Activated CD4-positive, alpha-beta T cell treated with anti-CD3 and anti-CD28 coated beads, Interleukin-2, Interleukin-4, amounts not matched to agents 100 ng/mL and 50 ng/mL, durations not matched to agents 16 hours and 8 hours (primary cell): ENCODE measurements at regions not wholly inside any gene's neighbourhood (a gene's known extent, or its start where the extent isn't known, plus 50 kb on each side); places are given as distances from the start of the nearest gene placed in this dataset.
"Not testable (repeated sequence)": the region's sequence is repeated elsewhere in the genome, so short reads cannot be mapped to it uniquely, and the experiment has no call there.

Experiments used
- DNase-seq: peaks from one replicate; pipeline ENCODE4 v3.0.0-alpha.2; 2020; ENCODE audit warnings: low spot score

DNA sequence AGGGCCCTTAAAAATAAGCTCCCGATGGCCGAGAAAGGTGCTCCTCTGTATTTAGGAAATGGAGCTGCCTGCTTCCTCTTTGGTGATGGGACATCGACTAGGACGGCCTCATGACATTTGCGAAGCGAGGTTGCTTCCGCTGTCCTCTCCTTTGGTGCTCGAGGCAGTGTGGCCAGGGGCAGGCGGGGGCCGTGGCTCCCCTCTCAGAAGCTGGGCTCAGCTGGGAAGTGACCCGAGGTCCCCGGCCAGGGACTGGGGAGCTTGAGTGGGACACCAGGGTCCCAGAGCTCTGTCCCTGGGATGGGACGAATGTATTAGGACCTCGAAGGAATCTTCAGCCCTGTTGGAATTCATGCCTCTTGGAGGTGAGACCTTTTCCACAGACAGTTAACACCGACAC, 151.1 kb downstream of the CTTN start:
- DNase-seq, result no peak

DNA sequence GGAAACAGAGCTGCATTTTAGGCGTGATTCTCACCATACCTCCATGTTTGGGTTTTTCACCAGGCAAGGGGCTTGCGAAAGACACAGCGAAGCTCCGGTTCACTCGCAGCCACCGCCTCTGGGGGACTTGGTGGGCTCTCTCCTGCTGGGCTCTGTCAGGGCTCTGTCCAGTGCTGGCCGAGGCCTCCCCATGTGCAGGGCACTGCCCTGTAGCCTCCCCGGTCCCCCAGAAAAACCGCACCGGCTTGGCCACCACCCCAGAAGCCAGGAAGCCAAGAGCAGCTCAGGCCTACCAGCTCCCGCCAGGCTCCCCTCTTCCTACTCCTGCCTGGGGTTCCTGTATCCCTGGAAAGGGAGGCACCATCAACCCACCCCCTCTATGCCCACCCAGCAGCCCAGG, 151.5 kb downstream of the CTTN start:
- no peak for DNase-seq

DNA sequence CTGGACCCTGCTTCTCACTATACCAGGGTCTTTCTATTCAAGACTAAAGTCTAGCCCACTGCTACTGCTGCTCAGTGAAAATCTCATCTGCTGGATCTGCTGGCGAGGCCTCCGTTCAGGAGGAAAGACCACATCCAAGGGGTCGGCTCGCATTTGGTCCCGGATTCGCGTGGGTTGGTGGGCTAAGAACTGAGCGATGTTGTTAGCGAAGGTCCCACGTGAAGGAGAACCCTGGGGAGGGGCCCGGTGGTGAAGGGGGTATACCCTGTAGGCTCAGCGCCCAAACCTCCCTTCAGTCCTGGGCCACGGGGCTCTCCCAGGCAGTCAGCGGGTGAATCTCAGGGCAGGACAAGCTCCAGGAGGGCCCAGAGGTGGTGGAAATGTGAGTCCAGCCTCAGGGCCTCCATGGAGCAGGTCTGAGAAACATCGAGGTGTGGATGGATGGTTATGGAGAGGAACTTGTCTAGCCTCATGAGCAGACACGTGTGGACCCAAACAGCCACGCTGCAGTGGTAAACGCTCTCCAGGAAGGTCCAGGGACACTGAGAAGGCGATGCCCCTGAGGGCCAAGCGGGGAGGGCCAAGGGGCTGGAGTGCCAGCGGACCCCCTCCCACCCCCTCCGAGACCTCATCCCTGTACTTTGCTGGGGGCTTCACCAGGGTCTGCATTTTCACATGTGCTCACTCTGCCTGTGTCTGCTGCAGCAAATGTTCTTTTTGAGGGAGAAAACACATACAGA, 152.3 kb downstream of the CTTN start:
- DNase-seq, result no peak

DNA sequence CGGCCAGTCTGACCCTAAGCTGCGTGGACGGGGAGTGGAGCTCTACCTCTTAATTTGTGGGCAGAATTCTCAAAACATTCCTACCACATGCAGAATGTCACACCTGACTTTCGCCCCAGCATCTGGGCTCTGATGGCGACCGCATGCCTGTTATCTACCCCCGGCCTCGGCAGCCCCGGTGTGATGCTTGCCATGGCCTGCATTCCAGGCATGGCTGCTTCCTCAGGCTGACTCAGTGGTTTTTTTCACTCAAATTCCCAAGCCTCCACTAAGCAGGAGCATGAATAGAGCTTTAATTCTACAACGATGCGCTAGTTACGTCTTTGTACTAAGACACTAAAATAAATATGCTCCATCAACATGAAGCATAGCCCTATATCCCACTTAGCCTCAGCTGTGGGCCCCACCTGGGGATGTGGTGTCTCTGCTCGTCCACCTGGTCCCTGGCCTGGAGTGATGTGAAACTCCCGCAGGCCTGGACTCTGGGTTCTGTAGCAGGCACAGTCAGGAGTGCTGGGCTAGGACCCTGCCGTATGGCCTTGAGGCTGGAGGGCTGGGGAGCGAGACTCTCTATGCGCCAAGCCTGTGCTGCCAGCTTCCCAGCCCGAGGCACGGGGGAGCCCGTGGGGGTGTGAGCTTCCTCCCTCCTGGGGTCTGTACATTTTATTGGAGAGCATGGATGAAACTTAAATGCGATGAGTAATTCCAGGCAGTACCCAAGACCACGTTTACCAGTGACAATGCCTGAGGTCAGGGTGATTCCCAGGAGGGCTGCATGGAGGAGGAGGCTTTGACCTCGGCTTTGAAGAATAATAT, 153.2 kb downstream of the CTTN start:
- DNase-seq, result no peak

DNA sequence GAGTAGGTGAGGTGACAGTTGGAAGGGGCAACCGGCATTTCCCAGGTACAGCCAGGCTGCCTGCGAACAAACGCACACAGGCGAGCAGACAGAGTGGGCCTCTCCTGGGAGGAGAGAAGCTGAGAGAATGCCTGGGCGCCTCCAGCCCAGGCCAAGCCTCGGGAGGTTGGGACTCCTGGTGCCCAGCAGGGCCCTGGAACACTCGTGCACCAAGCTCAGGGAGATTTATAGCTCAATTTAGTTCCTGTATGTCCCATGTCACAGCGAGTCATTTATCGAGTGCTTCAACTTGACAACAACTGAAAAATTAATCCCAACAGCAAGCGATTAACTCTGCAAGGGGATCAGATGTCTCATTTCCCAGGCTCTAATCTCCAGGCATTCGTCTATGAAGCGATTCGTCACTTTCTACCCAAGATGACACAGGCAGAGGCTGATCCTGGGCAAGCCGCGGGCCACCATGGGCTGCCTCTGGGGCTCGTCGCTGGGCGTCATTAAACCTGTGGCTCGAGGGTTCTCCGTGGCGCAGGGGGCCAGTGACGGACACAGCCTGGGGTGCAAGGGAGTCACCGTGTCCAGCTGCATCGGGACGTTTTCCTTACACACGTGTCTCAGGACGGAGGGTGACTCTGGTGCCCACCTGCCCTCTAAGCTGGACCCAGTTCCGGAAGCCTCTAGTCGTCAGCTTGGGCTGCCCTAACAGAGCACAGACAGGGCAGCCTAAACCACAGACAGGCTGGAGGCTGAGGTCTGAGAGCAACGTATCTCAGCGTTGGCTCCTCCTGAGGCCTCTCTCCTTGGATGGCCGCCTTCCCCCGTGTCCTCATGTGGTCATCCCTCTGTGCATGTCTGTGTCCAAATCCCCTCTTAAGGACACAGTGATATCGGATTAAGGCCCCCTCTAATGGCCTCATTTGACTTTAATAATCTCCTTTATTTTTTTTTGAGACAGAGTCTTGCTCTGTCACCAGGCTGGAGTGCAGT, 154.1 kb downstream of the CTTN start:
- DNase-seq, result no peak

DNA sequence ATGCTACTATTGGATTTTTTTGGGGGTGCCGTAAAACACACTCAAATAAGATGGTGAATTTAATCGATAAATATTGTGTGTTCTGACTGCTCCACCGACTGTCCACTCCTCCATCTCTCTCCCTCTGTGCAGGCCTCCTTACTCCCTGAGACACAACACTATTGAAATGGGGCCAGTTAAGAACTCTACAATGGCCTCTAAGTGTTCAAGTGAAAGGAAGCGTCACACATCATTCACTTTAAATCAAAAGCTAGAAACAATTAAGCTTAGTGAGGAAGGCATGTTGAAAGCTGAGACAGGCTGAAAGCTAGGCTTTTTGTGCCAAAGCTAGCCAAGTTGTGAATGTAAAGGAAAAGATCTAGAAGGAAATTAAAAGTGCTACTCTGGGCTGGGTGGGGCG, 156.7 kb downstream of the CTTN start:
- DNase-seq, result no peak

DNA sequence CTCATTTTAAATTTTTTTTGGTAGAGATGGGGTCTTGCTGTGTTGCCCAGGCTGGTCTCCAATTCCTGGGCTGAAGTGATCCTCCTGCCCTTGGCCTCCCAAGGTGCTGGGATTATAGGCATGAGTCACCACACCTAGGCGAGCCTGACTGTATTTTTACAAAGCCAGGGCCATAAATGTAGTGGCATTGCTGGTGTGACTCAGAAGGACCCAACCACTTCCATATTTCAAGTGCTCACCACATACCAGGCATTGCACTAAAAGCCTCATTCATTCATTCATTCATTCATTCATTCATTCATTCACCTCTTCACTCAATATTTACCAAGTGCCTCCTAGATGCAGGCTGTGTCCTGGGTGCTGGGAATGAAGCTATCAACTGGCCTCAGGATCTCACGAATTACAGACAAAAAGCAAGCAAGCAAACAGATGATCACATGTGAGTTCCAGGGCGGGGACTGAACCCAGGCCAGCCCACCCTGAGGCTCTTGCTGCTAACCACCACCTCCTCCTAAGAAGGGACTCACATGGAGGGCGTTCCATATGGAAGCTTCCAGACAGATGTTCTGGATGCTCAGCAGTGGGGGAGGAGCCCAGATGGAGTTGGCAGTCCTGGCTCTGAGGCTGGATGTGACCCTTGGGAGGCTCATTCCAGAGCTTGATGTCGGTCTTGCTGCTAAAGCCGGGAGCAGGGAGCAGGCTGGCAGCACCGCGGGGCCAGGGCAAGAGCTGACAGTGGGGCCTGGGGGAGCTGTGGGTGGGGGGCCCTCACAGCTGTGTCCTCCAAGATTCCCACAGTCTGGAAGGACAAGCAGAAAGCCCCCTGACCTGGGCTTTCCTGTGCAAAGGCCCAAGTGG, 158.8 kb downstream of the CTTN start:
- peak; percentile 4 for DNase-seq

DNA sequence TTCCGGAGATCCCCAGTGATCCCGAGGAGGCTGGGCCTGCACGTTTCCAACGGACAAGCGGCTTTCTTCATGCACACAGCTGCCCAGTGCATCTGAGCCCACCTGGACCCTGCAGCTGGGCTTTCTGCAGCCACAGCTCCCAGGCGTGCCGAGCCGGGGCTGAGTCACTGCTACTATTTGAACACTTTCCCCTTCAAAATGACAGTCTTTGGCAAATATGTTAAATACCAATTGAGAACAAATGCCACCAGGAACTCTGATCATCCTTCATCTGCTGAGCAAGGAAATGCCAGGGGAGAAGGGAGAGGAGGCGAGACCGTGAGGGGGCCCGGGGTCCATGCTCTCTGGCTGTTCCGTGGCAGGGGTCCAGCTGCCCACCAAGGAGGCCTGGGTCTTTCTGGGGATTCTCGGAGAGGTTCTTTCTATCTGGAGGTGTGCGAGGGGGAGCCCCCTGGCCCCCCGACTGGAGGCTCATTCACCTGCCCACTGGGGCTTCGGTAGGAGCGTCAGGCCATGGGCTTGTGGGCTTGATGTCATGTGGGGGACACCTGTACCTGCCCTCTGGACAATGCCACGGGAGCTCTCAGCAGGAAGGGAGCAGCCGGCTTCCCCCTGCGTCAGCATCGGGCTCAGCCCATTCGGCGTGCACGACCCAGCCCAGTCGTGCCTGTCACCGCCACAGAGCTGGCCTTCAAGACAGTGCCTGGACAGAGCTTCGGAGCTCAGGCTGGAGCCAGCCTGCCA, 159.6 kb downstream of the CTTN start:
- DNase-seq, result no peak

DNA sequence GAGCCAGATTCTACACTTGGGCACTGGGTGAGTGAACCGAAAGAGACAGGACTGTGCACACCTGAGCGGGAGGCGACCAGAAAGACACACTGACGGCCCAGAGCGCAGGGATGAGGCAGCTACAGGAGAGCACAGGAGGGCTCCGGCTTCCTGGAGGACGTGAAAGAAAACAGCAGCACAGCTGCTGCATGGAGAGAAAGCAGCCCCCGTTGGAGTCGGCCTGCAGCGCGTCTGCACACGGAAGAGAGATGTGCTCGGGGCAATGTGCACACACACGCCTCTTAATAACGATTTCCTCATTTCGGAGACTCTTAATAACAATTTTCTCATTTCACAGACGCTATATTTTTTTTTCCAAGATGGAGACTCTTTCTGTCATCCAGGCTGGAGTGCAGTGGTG, 160.4 kb downstream of the CTTN start:
- DNase-seq, result no peak

DNA sequence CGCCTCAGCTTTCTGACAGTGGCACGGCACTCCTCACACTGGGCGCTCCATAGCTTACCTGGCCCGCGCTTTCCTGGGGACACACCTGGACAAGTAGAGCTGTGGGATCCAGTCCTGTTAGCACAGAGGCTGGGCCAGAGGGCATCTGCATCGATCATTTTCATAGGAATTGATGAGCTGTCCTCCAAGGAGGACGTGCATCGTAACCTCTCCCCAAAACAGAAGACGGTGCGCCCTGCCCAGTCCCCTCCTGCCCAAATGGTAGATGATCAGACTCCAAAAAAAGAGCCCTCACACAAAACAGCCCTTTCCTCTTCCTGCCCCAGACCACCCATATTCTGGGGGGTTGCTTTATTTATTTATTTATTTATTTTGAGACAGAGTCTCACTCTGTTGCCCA, 161.2 kb downstream of the CTTN start:
- no peak for DNase-seq

DNA sequence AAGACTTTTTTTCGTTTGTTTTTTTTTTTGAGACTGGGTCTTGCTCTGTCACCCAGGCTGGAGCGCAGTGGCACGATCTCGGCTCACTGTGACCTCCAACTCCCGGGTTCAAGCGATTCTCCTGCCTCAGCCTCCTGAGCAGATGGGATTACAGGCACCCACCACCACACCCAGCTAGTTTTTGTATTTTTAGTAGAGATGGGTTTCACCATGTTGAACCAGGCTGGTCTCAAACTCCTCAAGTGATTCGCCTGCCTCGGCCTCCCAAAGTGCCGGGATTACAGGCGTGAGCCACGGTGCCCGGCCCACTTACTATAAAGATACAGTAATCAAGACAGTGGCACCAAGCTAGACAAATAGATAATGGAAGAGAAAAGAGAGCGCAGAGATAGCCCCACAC, 162.3 kb downstream of the CTTN start:
- DNase-seq, result not testable (repeated sequence)

DNA sequence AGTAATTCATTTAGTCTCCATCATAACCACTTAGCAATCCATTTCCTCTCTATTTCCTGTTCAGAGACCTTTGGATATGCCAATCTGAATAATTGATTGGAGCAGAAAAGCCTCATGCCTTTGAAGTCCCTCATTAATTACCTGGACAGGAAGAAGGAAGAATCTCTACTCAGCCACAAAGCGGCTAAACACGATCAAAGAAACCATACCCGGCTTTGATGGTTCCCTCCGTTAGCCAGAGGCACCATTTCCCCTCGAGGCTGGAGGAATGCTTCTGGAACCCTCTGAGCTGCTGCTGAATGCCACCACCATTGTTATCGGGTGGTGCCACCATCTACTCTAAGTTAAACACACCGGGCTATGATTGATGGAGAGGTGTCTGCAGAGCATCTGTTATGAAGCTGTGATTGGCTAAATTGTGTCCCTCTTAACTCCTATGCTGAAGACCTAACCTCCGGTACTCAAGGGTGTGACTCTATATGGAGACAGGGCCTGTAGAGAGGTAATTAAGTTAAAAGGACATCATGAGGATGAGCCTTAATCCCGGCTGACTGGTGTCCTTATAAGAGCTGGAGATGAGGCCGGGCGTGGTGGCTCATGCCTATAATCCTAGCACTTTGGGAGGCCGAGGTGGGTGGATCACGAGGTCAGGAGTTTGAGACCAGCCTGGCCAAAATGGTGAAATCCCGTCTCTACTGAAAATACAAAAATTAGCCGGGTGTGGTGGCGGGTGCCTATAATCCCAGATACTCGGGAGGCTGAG, 168.6 kb downstream of the CTTN start:
- no peak for DNase-seq

DNA sequence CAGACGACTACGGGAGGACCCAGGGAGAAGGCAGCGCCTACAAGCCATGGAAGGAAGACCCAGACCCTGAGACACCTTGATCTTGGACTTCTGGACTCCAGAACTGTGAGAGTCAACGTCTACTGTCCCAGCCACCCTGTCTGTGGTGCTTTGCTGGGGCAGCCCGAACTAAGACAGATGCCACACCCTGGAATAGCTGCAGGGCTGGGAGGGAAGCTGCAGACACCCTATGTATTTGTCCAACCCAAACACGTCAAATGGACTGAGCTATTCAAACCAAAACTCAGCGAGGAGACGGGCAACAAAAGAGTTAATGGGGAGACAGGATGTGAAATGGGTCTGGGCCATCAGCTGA, 169.3 kb downstream of the CTTN start:
- no peak for DNase-seq

DNA sequence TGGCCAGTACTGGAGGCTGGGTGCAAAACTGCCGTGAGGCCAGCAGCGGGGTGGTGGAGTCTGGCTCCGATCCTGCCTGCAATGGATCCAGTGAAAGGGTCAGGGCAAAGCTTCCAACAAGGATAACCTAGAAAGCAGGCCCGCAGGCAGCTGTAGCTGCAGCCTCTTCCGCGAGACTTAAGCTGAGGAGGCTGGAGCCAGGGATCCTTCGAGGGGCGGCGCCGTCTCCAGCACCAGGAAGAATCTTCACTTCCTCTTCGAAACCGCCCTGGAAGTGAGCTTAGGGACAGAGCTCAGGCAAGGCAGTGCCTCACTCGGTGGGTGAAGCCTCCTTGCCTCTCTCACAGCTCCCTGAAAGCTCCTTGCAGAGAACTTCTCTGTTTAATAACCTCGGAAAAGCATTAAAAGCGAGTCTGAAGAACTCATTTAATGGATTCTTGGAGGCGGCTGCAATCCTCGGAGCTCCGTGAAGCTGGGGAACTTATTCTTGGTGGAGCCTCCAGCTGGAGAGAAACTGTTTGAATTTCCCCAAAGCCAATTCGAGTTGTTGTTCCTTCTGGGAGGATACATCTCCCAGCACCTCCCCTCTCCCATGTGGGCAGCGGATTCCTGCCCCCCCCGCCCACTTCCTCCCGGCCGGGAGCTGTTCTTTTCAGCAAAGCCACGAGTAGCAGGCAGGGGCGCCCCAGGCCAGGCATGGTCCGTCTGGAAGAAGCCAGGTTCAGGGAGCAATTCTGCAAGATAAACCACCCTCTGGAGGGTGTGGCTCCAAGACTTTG, 169.9 kb downstream of the CTTN start:
- DNase-seq, result no peak

DNA sequence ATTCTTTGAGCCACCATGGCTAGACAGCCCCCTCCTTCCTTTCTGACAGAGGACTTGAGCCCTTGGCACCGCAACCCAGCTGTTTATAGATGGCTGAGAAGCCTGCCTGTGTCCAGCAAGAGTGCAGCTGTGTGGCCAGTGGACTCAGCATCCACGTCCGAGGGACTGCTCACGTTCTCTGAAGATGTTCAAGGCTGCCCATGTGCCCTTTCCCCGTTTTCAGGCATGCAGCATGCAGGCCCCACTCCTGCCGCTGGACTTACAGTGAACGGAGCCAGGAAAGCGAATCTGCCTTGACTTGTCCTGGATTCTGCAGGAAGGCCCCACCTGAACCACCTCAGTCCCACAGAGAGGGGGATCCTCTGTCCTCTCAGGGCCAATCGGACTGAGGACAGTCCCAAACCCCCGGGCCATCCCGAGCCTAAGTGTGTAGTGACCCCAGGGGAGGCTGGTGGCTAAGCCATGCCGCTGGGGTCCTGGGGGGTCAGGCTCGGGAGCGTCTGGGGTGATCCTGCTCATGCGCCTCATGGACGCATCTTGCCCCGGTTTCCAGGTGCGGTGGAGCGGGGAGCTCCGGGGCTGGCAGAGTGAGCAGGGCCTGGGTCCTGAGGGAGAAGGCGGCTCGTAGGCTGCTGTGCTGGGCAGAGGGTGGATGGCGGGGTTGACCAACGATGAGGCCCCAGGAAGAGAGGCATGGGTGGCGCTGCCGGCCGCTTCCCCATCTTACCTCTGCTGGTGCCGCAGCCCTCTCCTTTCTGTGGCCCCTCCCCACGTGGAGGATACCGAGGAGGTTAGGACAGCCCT, 170.7 kb downstream of the CTTN start:
- DNase-seq, result no peak

DNA sequence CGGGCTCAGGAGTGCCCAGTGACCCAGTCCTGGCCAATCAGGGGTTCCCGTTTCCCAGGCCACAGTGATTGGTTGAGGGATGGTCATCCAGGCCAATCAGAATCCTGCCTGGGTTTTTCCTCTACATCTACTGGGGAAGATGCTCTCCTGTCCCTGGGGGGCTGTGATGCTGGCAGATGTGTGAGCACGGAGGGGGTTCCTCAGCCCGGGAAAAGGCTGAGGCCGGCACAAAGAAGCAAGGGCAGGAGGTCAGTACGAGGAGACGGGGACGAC, 171.2 kb downstream of the CTTN start:
- no peak for DNase-seq

DNA sequence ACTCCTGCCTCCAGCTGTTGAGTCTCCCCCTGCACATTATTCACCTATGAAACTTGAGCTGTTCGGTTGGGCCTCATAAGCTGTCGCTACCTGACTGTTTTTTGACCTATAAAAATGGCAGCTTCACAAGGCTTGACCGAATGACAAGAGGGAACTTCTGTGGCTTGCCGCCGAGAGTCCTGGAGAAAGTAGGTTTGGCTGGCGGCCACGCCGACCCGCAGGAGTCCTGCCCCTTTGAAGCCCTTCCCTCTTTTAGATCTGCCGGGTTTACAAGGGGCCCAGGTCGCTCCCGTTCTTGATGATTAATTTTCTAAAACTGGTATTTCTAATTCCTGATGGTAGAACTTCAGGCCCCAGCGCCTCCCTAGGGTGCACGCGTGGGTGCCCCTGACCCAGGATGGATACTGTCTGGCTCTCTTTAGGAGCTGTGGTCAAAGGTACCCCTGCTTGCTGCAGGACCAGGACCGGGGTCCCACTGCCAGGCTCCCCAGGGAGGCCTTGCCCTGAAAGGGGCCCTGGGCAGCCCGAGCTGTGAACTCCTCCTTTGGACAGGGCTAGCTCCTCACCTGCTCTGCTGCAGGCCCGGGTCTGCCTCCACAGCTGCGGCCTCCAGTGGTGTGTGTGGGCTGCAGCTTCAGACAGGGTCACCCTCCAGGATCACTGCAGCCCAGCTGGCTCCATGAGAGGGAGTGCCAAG, 171.8 kb downstream of the CTTN start:
- no peak for DNase-seq
